ENCODE measurements at regions not wholly inside any gene's neighbourhood (a gene's known extent, or its start where the extent isn't known, plus 50 kb on each side); places are given as distances from the start of the nearest gene placed in this dataset.

GRCh38 chr2:129724021-129724757, 255.3 kb upstream of the RAB6C start:
- Histone ChIP-seq H3K36me3 (replicated peaks in 1 of 2; ENCODE audit: control insufficient read depth in 1 of 2, insufficient read depth in 2 of 2, low read length in 1 of 2) (no peaks in the 10 kb centered on the region), H3K27me3 (ENCODE audit: insufficient read depth) (no peaks in the 10 kb centered on the region), H3K9me2 (no peaks in the 10 kb centered on the region), H3K27ac (ENCODE audit: low read depth in 2 of 2, low read length in 1 of 2) (no peak overlapping the region), H3K9ac (no peak overlapping the region), H4K20me1 (ENCODE audit: insufficient read depth) (no peaks in the 10 kb centered on the region), H3K4me2 (no peak overlapping the region), H3K79me2 (ENCODE audit: insufficient read depth) (no peaks in the 10 kb centered on the region), H2AFZ (ENCODE audit: low read depth) (no peak overlapping the region), H3K9me3 (no peaks in the 10 kb centered on the region), H3K4me3 (ENCODE audit: low read depth in 2 of 2, low read length in 1 of 2) (no peak overlapping the region), H3F3A (replicated peaks; ENCODE audit: insufficient read depth) (no peaks in the 10 kb centered on the region), H3K4me1 (ENCODE audit: control insufficient read depth in 1 of 2, insufficient read depth in 2 of 2, low read depth in 1 of 2, low read length in 1 of 2) (no peaks in the 10 kb centered on the region)
- ChIA-PET CTCF (interaction anchor here (1.5 kb wide), 1 partner anchor 9 kb away, joined by 4 read pairs; no protein-coding TSS in a partner anchor), POLR2A (no interaction called here)
- TF ChIP-seq NFIC (IDR thresholded peaks at IDR 0.05; ENCODE audit: borderline replicate concordance) (no peak), MAX (IDR thresholded peaks at IDR 0.05; ENCODE audit: low read depth) (no peak)
- no peak for DNase-seq
- whole genome bisulfite sequencing (ENCODE audit: low lambda C conversion rate) = 42% methylated on average over 6 of the region's 10 CpGs

- TF ChIP-seq TAF1 (IDR thresholded peaks at IDR 0.05; ENCODE audit: borderline replicate concordance, low read depth, low read length) = no peak
- TF ChIP-seq RFX5 (IDR thresholded peaks at IDR 0.05; ENCODE audit: low read length) = no peak
- no peak for TF ChIP-seq JUND (IDR thresholded peaks at IDR 0.05)
- TF ChIP-seq REST (IDR thresholded peaks at IDR 0.05; ENCODE audit: low read depth, low read length) = no peak
- TF ChIP-seq YY1 (IDR thresholded peaks at IDR 0.05; ENCODE audit: low read depth) = no peak
- DNase-seq = no peak
- Histone ChIP-seq H3K36me3 (replicated peaks in 1 of 2; ENCODE audit: control insufficient read depth in 1 of 2, insufficient read depth in 2 of 2, low read length in 1 of 2) (no peaks in the 10 kb centered on the region), H3K9me2 (no peaks in the 10 kb centered on the region), H3K4me1 (ENCODE audit: control insufficient read depth in 1 of 2, insufficient read depth in 2 of 2, low read depth in 1 of 2, low read length in 1 of 2) (no peaks in the 10 kb centered on the region), H3K9ac (no peak overlapping the region), H3K9me3 (no peaks in the 10 kb centered on the region), H4K20me1 (ENCODE audit: insufficient read depth) (no peaks in the 10 kb centered on the region), H3K79me2 (ENCODE audit: insufficient read depth) (no peaks in the 10 kb centered on the region), H3K4me2 (no peak overlapping the region), H2AFZ (ENCODE audit: low read depth) (no peak overlapping the region), H3K27me3 (ENCODE audit: insufficient read depth) (no peaks in the 10 kb centered on the region), H3F3A (replicated peaks; ENCODE audit: insufficient read depth) (no peaks in the 10 kb centered on the region), H3K4me3 (ENCODE audit: low read depth in 2 of 2, low read length in 1 of 2) (no peak overlapping the region), H3K27ac (ENCODE audit: low read depth in 2 of 2, low read length in 1 of 2) (no peak overlapping the region)
- CTCF ChIA-PET = no interaction called here
- 12% methylated on average over 5 of the region's 5 CpGs for WGBS (ENCODE audit: low lambda C conversion rate)
- POLR2A ChIA-PET = no interaction called here
Observed at GRCh38 chr2:129726216-129726615, 253.2 kb upstream of the RAB6C start.

GRCh38 chr2:129727286-129727685, 252.2 kb upstream of the RAB6C start:
- CTCF ChIA-PET = no interaction called here
- no peak overlapping the region for H3K4me2 ChIP-seq
- POLR2A ChIA-PET = no interaction called here
- no peak overlapping the region for H3K4me3 ChIP-seq (ENCODE audit: low read depth in 2 of 2, low read length in 1 of 2)
- WGBS (ENCODE audit: low lambda C conversion rate) = 33% methylated on average over 4 of the region's 4 CpGs
- no peaks in the 10 kb centered on the region for H3K27me3 ChIP-seq (ENCODE audit: insufficient read depth)
- no peak overlapping the region for H2AFZ ChIP-seq (ENCODE audit: low read depth)
- H3K79me2 ChIP-seq (ENCODE audit: insufficient read depth) = no peaks in the 10 kb centered on the region
- no peaks in the 10 kb centered on the region for H3K4me1 ChIP-seq (ENCODE audit: control insufficient read depth in 1 of 2, insufficient read depth in 2 of 2, low read depth in 1 of 2, low read length in 1 of 2)
- no peaks in the 10 kb centered on the region for H3F3A ChIP-seq (replicated peaks; ENCODE audit: insufficient read depth)
- H3K9me2 ChIP-seq = no peaks in the 10 kb centered on the region
- no peak overlapping the region for H3K27ac ChIP-seq (ENCODE audit: low read depth in 2 of 2, low read length in 1 of 2)
- no peaks in the 10 kb centered on the region for H4K20me1 ChIP-seq (ENCODE audit: insufficient read depth)
- H3K9ac ChIP-seq = no peak overlapping the region
- no peak for DNase-seq
- H3K36me3 ChIP-seq (replicated peaks in 1 of 2; ENCODE audit: control insufficient read depth in 1 of 2, insufficient read depth in 2 of 2, low read length in 1 of 2) = no peaks in the 10 kb centered on the region
- no peaks in the 10 kb centered on the region for H3K9me3 ChIP-seq
- TF ChIP-seq YY1 (IDR thresholded peaks at IDR 0.05; ENCODE audit: low read depth) = no peak
- TF ChIP-seq NRF1 (IDR thresholded peaks at IDR 0.05; ENCODE audit: low read depth, low read length) = no peak
- TF ChIP-seq REST (IDR thresholded peaks at IDR 0.05; ENCODE audit: low read depth, low read length) = no peak
- TF ChIP-seq EP300 (IDR thresholded peaks at IDR 0.05; ENCODE audit: borderline replicate concordance in 1 of 2, low read depth in 1 of 2, low read length in 1 of 2) = no peak
- no peak for TF ChIP-seq TAF1 (IDR thresholded peaks at IDR 0.05; ENCODE audit: borderline replicate concordance, low read depth, low read length)
- TF ChIP-seq NFIC (IDR thresholded peaks at IDR 0.05; ENCODE audit: borderline replicate concordance) = no peak
- no peak for TF ChIP-seq ZBTB33 (IDR thresholded peaks at IDR 0.05; ENCODE audit: borderline replicate concordance, low read depth)

Data from SK-N-SH (cell line).